ENCODE measurements at regions not wholly inside any gene's neighbourhood (a gene's known extent, or its start where the extent isn't known, plus 50 kb on each side); places are given as distances from the start of the nearest gene placed in this dataset.

GRCh38 chr21:45592208-45592619, 50.0 kb upstream of the SLC19A1 start:
- Histone ChIP-seq H3K4me3 (ENCODE audit: low read depth, low read length) (no peak overlapping the region), H3K27ac (ENCODE audit: low read depth, low read length) (no peak overlapping the region), H3K9me3 (ENCODE audit: control insufficient read depth, insufficient read depth, low read length) (peaks cover 20% of the 10 kb centered on the region), H3K27me3 (ENCODE audit: control insufficient read depth, insufficient read depth, low read length) (peaks cover 41% of the 10 kb centered on the region)
- no peak for DNase-seq (ENCODE audit: low read depth, low spot score)
- ChIA-PET POLR2A (no interaction called here), CTCF (interaction anchor here (1.2 kb wide), 1 partner anchor 36 kb away, joined by 4 read pairs; no protein-coding TSS in a partner anchor)
- TF ChIP-seq, protein P1, sequence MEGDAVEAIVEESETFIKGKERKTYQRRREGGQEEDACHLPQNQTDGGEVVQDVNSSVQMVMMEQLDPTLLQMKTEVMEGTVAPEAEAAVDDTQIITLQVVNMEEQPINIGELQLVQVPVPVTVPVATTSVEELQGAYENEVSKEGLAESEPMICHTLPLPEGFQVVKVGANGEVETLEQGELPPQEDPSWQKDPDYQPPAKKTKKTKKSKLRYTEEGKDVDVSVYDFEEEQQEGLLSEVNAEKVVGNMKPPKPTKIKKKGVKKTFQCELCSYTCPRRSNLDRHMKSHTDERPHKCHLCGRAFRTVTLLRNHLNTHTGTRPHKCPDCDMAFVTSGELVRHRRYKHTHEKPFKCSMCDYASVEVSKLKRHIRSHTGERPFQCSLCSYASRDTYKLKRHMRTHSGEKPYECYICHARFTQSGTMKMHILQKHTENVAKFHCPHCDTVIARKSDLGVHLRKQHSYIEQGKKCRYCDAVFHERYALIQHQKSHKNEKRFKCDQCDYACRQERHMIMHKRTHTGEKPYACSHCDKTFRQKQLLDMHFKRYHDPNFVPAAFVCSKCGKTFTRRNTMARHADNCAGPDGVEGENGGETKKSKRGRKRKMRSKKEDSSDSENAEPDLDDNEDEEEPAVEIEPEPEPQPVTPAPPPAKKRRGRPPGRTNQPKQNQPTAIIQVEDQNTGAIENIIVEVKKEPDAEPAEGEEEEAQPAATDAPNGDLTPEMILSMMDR (IDR thresholded peaks at IDR 0.05; ENCODE audit: low read depth, low read length) = no peak

GRCh38 chr21:45592626-45593134, 50.4 kb upstream of the SLC19A1 start:
- ChIA-PET POLR2A (no interaction called here), CTCF (interaction anchor here (1.2 kb wide), 1 partner anchor 37 kb away, joined by 4 read pairs; no protein-coding TSS in a partner anchor)
- TF ChIP-seq, protein P1 (IDR thresholded peaks at IDR 0.05; ENCODE audit: low read depth, low read length) = no peak
- peaks cover 20% of the 10 kb centered on the region for H3K9me3 ChIP-seq (ENCODE audit: control insufficient read depth, insufficient read depth, low read length)
- peaks cover 41% of the 10 kb centered on the region for H3K27me3 ChIP-seq (ENCODE audit: control insufficient read depth, insufficient read depth, low read length)
- H3K4me3 ChIP-seq (ENCODE audit: low read depth, low read length) = no peak overlapping the region
- H3K27ac ChIP-seq (ENCODE audit: low read depth, low read length) = no peak overlapping the region
- DNase-seq (ENCODE audit: low read depth, low spot score) = no peak

DNA sequence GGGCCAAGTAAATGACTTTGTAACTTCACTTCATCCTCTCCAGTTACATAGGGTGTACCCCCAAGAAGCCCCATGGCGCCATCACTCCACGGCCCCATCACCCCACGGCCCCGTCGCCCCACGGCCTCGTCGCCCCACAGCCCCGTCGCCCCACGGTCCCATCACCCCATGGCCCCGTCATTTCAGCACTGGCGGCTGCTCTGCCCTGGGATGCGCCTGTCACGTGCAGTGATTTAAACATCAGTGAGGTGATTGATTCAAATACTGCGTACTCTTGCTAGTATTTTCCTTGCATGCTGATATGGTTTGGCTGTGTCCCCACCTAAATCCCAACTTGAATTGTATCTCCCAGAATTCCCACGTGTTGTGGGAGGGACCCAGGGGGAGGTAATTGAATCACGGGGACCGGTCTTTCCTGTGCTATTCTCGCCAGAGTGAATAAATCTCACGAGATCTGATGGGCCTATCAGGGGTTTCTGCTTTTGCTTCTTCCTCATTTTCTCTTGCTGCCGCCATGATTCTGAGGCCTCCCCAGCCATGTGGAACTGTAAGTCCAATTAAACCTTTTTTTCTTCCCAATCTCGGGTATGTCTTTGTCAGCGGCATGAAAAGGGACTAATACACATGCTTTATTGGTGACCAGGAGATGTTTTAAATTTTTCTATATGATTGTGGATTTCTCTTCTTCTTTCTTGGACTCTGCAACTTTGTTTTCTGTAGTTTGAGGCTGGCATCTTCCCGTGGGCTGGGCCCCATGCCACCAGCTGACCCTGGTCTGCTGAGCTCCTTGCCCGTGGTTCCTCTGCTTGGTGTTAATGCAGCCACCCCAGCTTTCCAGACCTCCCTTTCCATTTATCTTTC, 50.1 kb upstream of the PCBP3 start:
- H3K4me3 ChIP-seq (ENCODE audit: low read depth, low read length) = no peak overlapping the region
- POLR2A ChIA-PET = no interaction called here
- peaks cover 15% of the 10 kb centered on the region for H3K9me3 ChIP-seq (ENCODE audit: control insufficient read depth, insufficient read depth, low read length)
- CTCF ChIA-PET = interaction anchor here (1.2 kb wide), 1 partner anchor 37 kb away, joined by 4 read pairs; no protein-coding TSS in a partner anchor
- DNase-seq (ENCODE audit: low read depth, low spot score) = no peak
- no peak overlapping the region for H3K27ac ChIP-seq (ENCODE audit: low read depth, low read length)
- TF ChIP-seq, protein P1 (IDR thresholded peaks at IDR 0.05; ENCODE audit: low read depth, low read length) = no peak
- peaks cover 36% of the 10 kb centered on the region for H3K27me3 ChIP-seq (ENCODE audit: control insufficient read depth, insufficient read depth, low read length)
